HG03039 (cell line): ENCODE measurements at regions not wholly inside any gene's neighbourhood (a gene's known extent, or its start where the extent isn't known, plus 50 kb on each side); places are given as distances from the start of the nearest gene placed in this dataset.

Experiments
- ATAC-seq: cut with Tn5 transposase; IDR thresholded peaks from one replicate; pipeline ENCODE4 v1.9.1; 2021; ENCODE audit warnings: mild to moderate bottlenecking, moderate library complexity; ENCODE audit not compliant: unreplicated experiment

GRCh38 chr10:33402220-33403073, 68.0 kb upstream of the NRP1 start:
- ATAC-seq: no peak

- no peak for ATAC-seq
These were observed 66.8 kb upstream of the NRP1 start for GRCh38 chr10:33401300-33401699.

- ATAC-seq: no peak
These were observed 64.3 kb upstream of the NRP1 start for GRCh38 chr10:33398796-33399195.

GRCh38 chr10:33396938-33397337, 62.5 kb upstream of the NRP1 start:
- ATAC-seq: no peak

GRCh38 chr10:33396279-33396678, 61.8 kb upstream of the NRP1 start:
- no peak for ATAC-seq

GRCh38 chr10:33395201-33395600, 60.7 kb upstream of the NRP1 start:
- no peak for ATAC-seq

- no peak for ATAC-seq
These were observed 58.2 kb upstream of the NRP1 start for GRCh38 chr10:33392706-33393105.

- ATAC-seq: no peak
These were observed 57.4 kb upstream of the NRP1 start for GRCh38 chr10:33391611-33392465.

GRCh38 chr10:33390046-33390445, 55.6 kb upstream of the NRP1 start:
- no peak for ATAC-seq

GRCh38 chr10:33388785-33389184, 54.3 kb upstream of the NRP1 start:
- no peak for ATAC-seq

GRCh38 chr10:33388382-33388781, 53.9 kb upstream of the NRP1 start:
- ATAC-seq: no peak

- no peak for ATAC-seq
These were observed 53.3 kb upstream of the NRP1 start for GRCh38 chr10:33387720-33388119.

GRCh38 chr10:33386926-33387325, 52.5 kb upstream of the NRP1 start:
- ATAC-seq: no peak

- ATAC-seq: no peak
These were observed 51.2 kb upstream of the NRP1 start for GRCh38 chr10:33385686-33386085.

- no peak for ATAC-seq
These were observed 50.5 kb upstream of the NRP1 start for GRCh38 chr10:33385015-33385414.
